H9 (cell line): ENCODE measurements at regions not wholly inside any gene's neighbourhood (a gene's known extent, or its start where the extent isn't known, plus 50 kb on each side); places are given as distances from the start of the nearest gene placed in this dataset.

Experiments used
- DNase-seq: peaks from one replicate; pipeline ENCODE4 v3.0.0-alpha.2; 2017
- H2AFZ ChIP-seq: one replicate; pipeline ENCODE4 v1.6.1; 2013; ENCODE audit warnings: mild to moderate bottlenecking, low read length, control low read depth, moderate library complexity
- H2AK5ac ChIP-seq: 2 replicates; pipeline ENCODE4 v1.6.1; 2013; ENCODE audit warnings: low read length, control low read depth, mixed read lengths; ENCODE audit not compliant: insufficient read length
- H2BK120ac ChIP-seq: one replicate; pipeline ENCODE4 v1.6.1; 2013; ENCODE audit warnings: low read depth, mild to moderate bottlenecking, low read length, control low read depth, inconsistent platforms; ENCODE audit not compliant: poor library complexity, severe bottlenecking
- H2BK12ac ChIP-seq: 2 replicates; pipeline ENCODE4 v1.6.1; 2013; ENCODE audit warnings: low read length, control low read depth, mixed read lengths, low read depth; ENCODE audit not compliant: insufficient read length
- H2BK15ac ChIP-seq: 2 replicates; pipeline ENCODE4 v1.6.1; 2013; ENCODE audit warnings: low read depth, low read length, control low read depth
- H2BK20ac ChIP-seq: one replicate; pipeline ENCODE4 v1.6.1; 2013; ENCODE audit warnings: low read depth, mild to moderate bottlenecking, low read length, control low read depth, inconsistent platforms; ENCODE audit not compliant: poor library complexity, severe bottlenecking
- H2BK5ac ChIP-seq: 2 replicates; pipeline ENCODE4 v1.6.1; 2013; ENCODE audit warnings: low read length, control low read depth, mixed read lengths; ENCODE audit not compliant: insufficient read length
- H3K14ac ChIP-seq: 2 replicates; pipeline ENCODE4 v1.6.1; 2013; ENCODE audit warnings: low read length, control low read depth; ENCODE audit not compliant: insufficient read depth
- H3K18ac ChIP-seq: 2 replicates; pipeline ENCODE4 v1.6.1; 2013; ENCODE audit warnings: low read depth, mild to moderate bottlenecking, mixed read lengths, low read length, control low read depth; ENCODE audit not compliant: insufficient read length
- H3K23ac ChIP-seq: 2 replicates; pipeline ENCODE4 v1.6.1; 2013; ENCODE audit warnings: low read length, control low read depth, mixed read lengths, low read depth; ENCODE audit not compliant: insufficient read length
- H3K23me2 ChIP-seq: 2 replicates; pipeline ENCODE4 v1.6.1; 2013; ENCODE audit warnings: low read depth, mild to moderate bottlenecking, mixed read lengths, low read length, control low read depth; ENCODE audit not compliant: insufficient read length, poor library complexity, severe bottlenecking
- H3K27ac ChIP-seq: 2 replicates; pipeline ENCODE4 v1.5.1; 2013; ENCODE audit warnings: low read length, control low read depth, mixed read lengths, low read depth; ENCODE audit not compliant: insufficient read length
- H3K27me3 ChIP-seq: 2 replicates; pipeline ENCODE4 v1.6.1; 2013; ENCODE audit warnings: low read length, control low read depth, inconsistent platforms; ENCODE audit not compliant: insufficient read depth
- H3K4ac ChIP-seq: 2 replicates; pipeline ENCODE4 v1.6.1; 2013; ENCODE audit warnings: low read depth, mild to moderate bottlenecking, control low read depth, inconsistent platforms, low read length, moderate library complexity
- H3K4me1 ChIP-seq: 2 replicates; pipeline ENCODE4 v1.6.1; 2013; ENCODE audit warnings: low read length, control low read depth, inconsistent platforms; ENCODE audit not compliant: insufficient read depth
- H3K4me2 ChIP-seq: 2 replicates; pipeline ENCODE4 v1.6.1; 2013; ENCODE audit warnings: low read length, control low read depth, mixed read lengths; ENCODE audit not compliant: insufficient read length, insufficient read depth
- H3K56ac ChIP-seq: 2 replicates; pipeline ENCODE4 v1.6.1; 2013; ENCODE audit warnings: low read depth, mild to moderate bottlenecking, mixed read lengths, low read length, control low read depth; ENCODE audit not compliant: insufficient read length
- H3K79me1 ChIP-seq: 2 replicates; pipeline ENCODE4 v1.6.1; 2013; ENCODE audit warnings: low read depth, mild to moderate bottlenecking, moderate library complexity, low read length, control low read depth, inconsistent platforms; ENCODE audit not compliant: insufficient read depth, poor library complexity, severe bottlenecking
- H3K79me2 ChIP-seq: 2 replicates; pipeline ENCODE4 v1.6.1; 2013; ENCODE audit warnings: low read length, control low read depth, inconsistent platforms; ENCODE audit not compliant: insufficient read depth
- H3K9ac ChIP-seq: 2 replicates; pipeline ENCODE4 v1.6.1; 2013; ENCODE audit warnings: low read length, control low read depth, mixed read lengths; ENCODE audit not compliant: insufficient read length; ENCODE audit errors: extremely low read depth
- H3K9me3 ChIP-seq: one replicate; pipeline ENCODE4 v1.6.1; 2013; ENCODE audit warnings: low read depth, low read length, inconsistent platforms; ENCODE audit not compliant: control insufficient read depth
- H3T11ph ChIP-seq: one replicate; pipeline ENCODE4 v1.6.1; 2013; ENCODE audit warnings: mild to moderate bottlenecking, low read length, control low read depth, inconsistent platforms
- H4K20me1 ChIP-seq: one replicate; pipeline ENCODE4 v1.6.1; 2013; ENCODE audit not compliant: control insufficient read depth, insufficient read length, insufficient read depth
- H4K5ac ChIP-seq: 2 replicates; pipeline ENCODE4 v1.6.1; 2013; ENCODE audit warnings: low read depth, mild to moderate bottlenecking, mixed read lengths, low read length, control low read depth; ENCODE audit not compliant: insufficient read length
- H4K8ac ChIP-seq: replicated peaks from 2 replicates; pipeline ENCODE4 v1.6.1; 2013; ENCODE audit warnings: low read length, control low read depth, mixed read lengths, low read depth; ENCODE audit not compliant: insufficient read length
- H4K91ac ChIP-seq: 2 replicates; pipeline ENCODE4 v1.6.1; 2013; ENCODE audit warnings: low read depth, mild to moderate bottlenecking, moderate library complexity, mixed read lengths, low read length, control low read depth; ENCODE audit not compliant: insufficient read length
- H3K27ac Mint-ChIP-seq, 3 experiments: 2 replicates in 2 of 3; 3 replicates in 1 of 3; pipeline ENCODE4 v1.8.0; 2020 to 2021; ENCODE audit warnings: mixed read lengths in 3 of 3, mild to moderate bottlenecking in 1 of 3, moderate library complexity in 1 of 3
- H3K27me3 Mint-ChIP-seq: 2 replicates; pipeline ENCODE4 v1.8.0; 2021; ENCODE audit warnings: low read depth, mild to moderate bottlenecking, moderate library complexity, mixed read lengths
- H3K36me3 Mint-ChIP-seq, 3 experiments: 2 replicates in 2 of 3; 3 replicates in 1 of 3; pipeline ENCODE4 v1.8.0; 2020 to 2021; ENCODE audit warnings: low read depth in 3 of 3, mixed read lengths in 3 of 3; ENCODE audit not compliant: insufficient read depth in 1 of 3
- H3K4me1 Mint-ChIP-seq, 2 experiments: 2 replicates each; pipeline ENCODE4 v1.8.0; 2020; ENCODE audit warnings: mixed read lengths in 2 of 2
- H3K4me3 Mint-ChIP-seq, 2 experiments: 2 replicates in 1 of 2; 3 replicates in 1 of 2; pipeline ENCODE4 v1.8.0; 2020 to 2021; ENCODE audit warnings: mild to moderate bottlenecking in 2 of 2, mixed read lengths in 2 of 2, moderate library complexity in 1 of 2
- H3K9me3 Mint-ChIP-seq, 2 experiments: 2 replicates in 1 of 2; 3 replicates in 1 of 2; pipeline ENCODE4 v1.8.0; 2020; ENCODE audit warnings: mild to moderate bottlenecking in 2 of 2, mixed read lengths in 2 of 2, moderate library complexity in 1 of 2
- WGBS: extraction: QIAGEN DNeasy Blood & Tissue Kit; methylation state at CpG from one replicate; pipeline ENCODE4 v1.1.7; 2013; ENCODE audit warnings: missing lambda C conversion rate, low lambda C conversion rate, mixed read lengths; ENCODE audit not compliant: insufficient read length; ENCODE audit errors: extremely low coverage; 5-methylcytosine and 5-hydroxymethylcytosine counted together
- TF ChIP-seq, protein P1 (sequence below): fragments of 200-600 bp; sonication (generic); conservative IDR thresholded peaks from 3 replicates; pipeline ENCODE4 v1.8.0; 2021; ENCODE audit warnings: antibody characterized with exemption, mild to moderate bottlenecking

DNA sequence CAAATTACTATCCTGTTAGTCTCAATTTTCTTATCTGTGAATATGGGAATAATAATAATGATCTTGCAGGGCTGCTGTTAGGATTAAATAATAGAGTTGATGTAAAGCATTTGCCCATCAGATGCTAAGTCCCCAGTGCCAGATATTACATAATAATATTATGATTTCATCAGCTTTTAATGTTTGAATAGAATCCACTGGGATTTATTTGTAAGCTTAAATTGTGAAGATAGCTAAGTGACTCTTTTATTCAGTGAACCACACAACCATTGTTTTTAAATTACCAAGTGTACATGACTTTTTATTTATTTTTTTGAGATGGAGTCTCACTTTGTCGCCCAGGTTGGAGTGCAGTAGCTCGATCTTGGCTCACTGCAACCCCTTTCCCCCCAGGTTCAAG is 510.3 kb upstream of the DPP6 start:
- no peaks in the 10 kb centered on the region for H3K4me1 Mint-ChIP-seq

More for the DNA sequence above, 510.3 kb upstream of the DPP6 start:
- no peak overlapping the region for H4K8ac ChIP-seq
- H3K9me3 Mint-ChIP-seq, result peaks cover 79 to 83% of the 10 kb centered on the region in 2 experiments
- no CpG with 5 or more reads among the region's 2 CpGs for WGBS
- H3K4me2 ChIP-seq, result no peak overlapping the region
- H4K5ac ChIP-seq, result no peak overlapping the region
- no peak overlapping the region for H3K23ac ChIP-seq
- H3K9me3 ChIP-seq, result peaks cover 5% of the 10 kb centered on the region
- TF ChIP-seq, protein P1, sequence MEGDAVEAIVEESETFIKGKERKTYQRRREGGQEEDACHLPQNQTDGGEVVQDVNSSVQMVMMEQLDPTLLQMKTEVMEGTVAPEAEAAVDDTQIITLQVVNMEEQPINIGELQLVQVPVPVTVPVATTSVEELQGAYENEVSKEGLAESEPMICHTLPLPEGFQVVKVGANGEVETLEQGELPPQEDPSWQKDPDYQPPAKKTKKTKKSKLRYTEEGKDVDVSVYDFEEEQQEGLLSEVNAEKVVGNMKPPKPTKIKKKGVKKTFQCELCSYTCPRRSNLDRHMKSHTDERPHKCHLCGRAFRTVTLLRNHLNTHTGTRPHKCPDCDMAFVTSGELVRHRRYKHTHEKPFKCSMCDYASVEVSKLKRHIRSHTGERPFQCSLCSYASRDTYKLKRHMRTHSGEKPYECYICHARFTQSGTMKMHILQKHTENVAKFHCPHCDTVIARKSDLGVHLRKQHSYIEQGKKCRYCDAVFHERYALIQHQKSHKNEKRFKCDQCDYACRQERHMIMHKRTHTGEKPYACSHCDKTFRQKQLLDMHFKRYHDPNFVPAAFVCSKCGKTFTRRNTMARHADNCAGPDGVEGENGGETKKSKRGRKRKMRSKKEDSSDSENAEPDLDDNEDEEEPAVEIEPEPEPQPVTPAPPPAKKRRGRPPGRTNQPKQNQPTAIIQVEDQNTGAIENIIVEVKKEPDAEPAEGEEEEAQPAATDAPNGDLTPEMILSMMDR, result no peak
- no peak overlapping the region for H2BK20ac ChIP-seq
- H3K4me3 Mint-ChIP-seq, result no peak overlapping the region
- H4K20me1 ChIP-seq, result no peaks in the 10 kb centered on the region
- no peaks in the 10 kb centered on the region for H3K79me1 ChIP-seq
- H3T11ph ChIP-seq, result no peak overlapping the region
- H2BK12ac ChIP-seq, result no peak overlapping the region
- H4K91ac ChIP-seq, result no peak overlapping the region
- H3K23me2 ChIP-seq, result no peaks in the 10 kb centered on the region
- no peak overlapping the region for H3K9ac ChIP-seq
- no peak overlapping the region for H3K27ac ChIP-seq
- H3K36me3 Mint-ChIP-seq, result peaks cover 0 to 25% (median 3%) of the 10 kb centered on the region in 3 experiments; a peak in 3 of 7 replicates
- H3K56ac ChIP-seq, result no peak overlapping the region
- H3K4ac ChIP-seq, result no peak overlapping the region
- H3K79me2 ChIP-seq, result no peaks in the 10 kb centered on the region
- no peak overlapping the region for H2BK120ac ChIP-seq
- H3K27ac Mint-ChIP-seq, result no peak overlapping the region
- H3K4me1 ChIP-seq, result no peaks in the 10 kb centered on the region
- no peak overlapping the region for H3K14ac ChIP-seq
- H3K27me3 Mint-ChIP-seq, result no peaks in the 10 kb centered on the region
- H3K27me3 ChIP-seq, result no peaks in the 10 kb centered on the region
- DNase-seq, result no peak
- no peak overlapping the region for H2BK15ac ChIP-seq
- H2BK5ac ChIP-seq, result no peak overlapping the region
- no peak overlapping the region for H3K18ac ChIP-seq
- H2AFZ ChIP-seq, result no peak overlapping the region
- no peak overlapping the region for H2AK5ac ChIP-seq
